ENCODE measurements at regions not wholly inside any gene's neighbourhood (a gene's known extent, or its start where the extent isn't known, plus 50 kb on each side); places are given as distances from the start of the nearest gene placed in this dataset.

DNA sequence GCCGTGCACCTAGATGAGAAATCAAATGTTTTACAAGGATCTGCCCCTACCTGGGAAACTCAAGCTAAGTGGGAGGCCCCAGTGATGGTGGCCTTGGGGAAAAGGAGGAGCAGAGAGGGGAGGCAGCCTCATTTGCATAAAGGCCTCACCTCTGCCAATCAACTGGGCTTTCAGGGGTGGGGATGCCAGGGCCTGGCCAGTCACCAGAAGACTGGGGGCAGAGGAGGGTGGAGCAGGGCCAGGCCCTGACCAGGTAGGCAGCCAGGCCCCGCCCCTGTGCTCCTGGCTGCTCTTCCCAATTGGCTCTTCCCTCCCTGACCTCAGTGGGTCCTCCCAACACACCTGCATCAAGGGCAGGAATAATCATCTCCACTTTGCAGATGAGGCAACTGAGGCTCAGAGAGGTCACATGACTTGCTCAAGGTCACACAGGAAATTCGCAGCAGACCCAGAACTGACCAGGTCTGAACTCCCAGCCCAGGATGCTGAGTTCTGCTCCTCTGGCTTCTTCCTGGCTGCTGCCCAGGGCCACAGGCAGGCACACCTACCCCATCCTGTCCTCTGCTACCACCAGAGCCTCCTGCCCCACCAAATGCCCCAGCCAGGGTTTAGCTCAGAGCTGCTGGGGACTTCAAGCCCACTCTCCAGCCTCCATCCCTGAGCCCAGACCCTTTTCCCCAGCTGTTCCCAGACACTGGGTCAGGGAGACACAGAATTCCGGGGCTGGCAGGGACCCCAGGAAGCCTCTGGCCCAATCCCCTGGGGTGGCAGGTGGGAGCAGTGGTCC lies 677.9 kb downstream of the MATN1 start:
- Mint-ChIP-seq H3K9me3 (ENCODE audit: unreplicated experiment) (peaks cover 14% of the 10 kb centered on the region), H3K36me3 (ENCODE audit: low read depth, unreplicated experiment) (peaks cover 5% of the 10 kb centered on the region), H3K4me1 (ENCODE audit: unreplicated experiment) (no peaks in the 10 kb centered on the region), H3K4me3 (ENCODE audit: unreplicated experiment) (no peak overlapping the region), H3K27ac (ENCODE audit: unreplicated experiment) (no peak overlapping the region), H3K27me3 (ENCODE audit: unreplicated experiment) (peaks cover 13% of the 10 kb centered on the region)
- DNase-seq (ENCODE audit: low spot score) = no peak
- TF ChIP-seq, protein P1, sequence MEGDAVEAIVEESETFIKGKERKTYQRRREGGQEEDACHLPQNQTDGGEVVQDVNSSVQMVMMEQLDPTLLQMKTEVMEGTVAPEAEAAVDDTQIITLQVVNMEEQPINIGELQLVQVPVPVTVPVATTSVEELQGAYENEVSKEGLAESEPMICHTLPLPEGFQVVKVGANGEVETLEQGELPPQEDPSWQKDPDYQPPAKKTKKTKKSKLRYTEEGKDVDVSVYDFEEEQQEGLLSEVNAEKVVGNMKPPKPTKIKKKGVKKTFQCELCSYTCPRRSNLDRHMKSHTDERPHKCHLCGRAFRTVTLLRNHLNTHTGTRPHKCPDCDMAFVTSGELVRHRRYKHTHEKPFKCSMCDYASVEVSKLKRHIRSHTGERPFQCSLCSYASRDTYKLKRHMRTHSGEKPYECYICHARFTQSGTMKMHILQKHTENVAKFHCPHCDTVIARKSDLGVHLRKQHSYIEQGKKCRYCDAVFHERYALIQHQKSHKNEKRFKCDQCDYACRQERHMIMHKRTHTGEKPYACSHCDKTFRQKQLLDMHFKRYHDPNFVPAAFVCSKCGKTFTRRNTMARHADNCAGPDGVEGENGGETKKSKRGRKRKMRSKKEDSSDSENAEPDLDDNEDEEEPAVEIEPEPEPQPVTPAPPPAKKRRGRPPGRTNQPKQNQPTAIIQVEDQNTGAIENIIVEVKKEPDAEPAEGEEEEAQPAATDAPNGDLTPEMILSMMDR (IDR thresholded peaks at IDR 0.05; ENCODE audit: unreplicated experiment) = no peak

DNA sequence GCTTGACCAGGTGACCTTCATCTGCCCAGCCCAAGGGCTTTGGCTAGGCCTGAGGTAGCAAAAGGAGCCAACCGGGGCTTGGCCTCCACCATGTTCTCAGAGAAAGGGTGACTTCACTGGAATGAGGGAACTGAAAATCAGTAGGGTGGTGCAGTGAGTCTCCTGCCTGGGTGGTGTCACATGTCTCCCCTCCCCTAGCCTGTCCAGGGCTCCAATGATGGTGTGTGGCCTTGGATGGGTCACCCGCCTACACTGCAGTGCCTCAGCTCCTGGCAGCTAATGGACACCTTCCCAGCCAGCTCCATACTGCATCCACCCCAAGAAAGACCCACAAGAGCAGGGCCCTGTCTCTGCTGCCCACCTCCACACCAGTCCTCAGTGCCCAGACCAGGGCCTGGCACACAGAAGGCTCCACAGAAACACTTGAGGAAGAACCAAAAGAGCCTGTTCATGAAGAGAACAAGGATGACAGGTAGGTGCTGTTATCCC lies 678.7 kb downstream of the MATN1 start:
- no peak overlapping the region for H3K4me3 Mint-ChIP-seq (ENCODE audit: unreplicated experiment)
- no peaks in the 10 kb centered on the region for H3K4me1 Mint-ChIP-seq (ENCODE audit: unreplicated experiment)
- TF ChIP-seq, protein P1 (IDR thresholded peaks at IDR 0.05; ENCODE audit: unreplicated experiment) = no peak
- DNase-seq (ENCODE audit: low spot score) = no peak
- no peak overlapping the region for H3K27ac Mint-ChIP-seq (ENCODE audit: unreplicated experiment)
- H3K9me3 Mint-ChIP-seq (ENCODE audit: unreplicated experiment) = peaks cover 19% of the 10 kb centered on the region
- H3K27me3 Mint-ChIP-seq (ENCODE audit: unreplicated experiment) = peaks cover 13% of the 10 kb centered on the region
- H3K36me3 Mint-ChIP-seq (ENCODE audit: low read depth, unreplicated experiment) = peaks cover 6% of the 10 kb centered on the region

DNA sequence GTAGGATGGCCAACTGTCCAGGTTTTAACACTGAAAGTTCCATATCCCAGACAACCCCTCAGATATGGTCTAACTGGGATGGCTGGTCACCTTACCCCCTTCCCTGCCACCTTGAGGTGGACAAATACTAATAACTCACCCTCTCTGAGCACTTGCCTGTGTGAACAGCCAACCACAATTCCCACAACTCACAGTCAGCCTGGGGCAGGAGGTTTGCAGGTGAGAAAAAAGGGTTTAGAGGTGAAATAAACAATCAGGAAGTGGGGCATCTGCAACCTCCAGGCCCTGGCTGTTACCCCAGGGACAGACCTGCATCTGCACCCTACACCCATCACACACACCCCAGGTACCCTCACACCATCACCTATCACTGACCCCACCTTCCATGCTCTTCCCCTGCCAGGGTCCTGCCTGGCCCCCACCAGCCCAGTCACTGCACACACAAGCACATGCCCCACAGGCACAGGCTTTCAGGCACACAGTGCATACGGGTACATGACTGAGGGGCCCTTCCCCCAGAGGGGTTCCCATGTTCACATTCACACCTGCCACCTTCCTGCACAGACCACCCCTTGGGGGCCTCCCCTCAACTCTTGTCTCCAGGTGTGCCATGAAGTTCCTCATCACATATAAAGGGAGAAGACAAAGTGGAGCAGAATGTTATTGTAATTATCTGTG lies 679.5 kb downstream of the MATN1 start:
- DNase-seq (ENCODE audit: low spot score) = no peak
- Mint-ChIP-seq H3K9me3 (ENCODE audit: unreplicated experiment) (peaks cover 22% of the 10 kb centered on the region), H3K27ac (ENCODE audit: unreplicated experiment) (no peak overlapping the region), H3K36me3 (ENCODE audit: low read depth, unreplicated experiment) (peaks cover 8% of the 10 kb centered on the region), H3K4me1 (ENCODE audit: unreplicated experiment) (no peaks in the 10 kb centered on the region), H3K27me3 (ENCODE audit: unreplicated experiment) (peaks cover 13% of the 10 kb centered on the region), H3K4me3 (ENCODE audit: unreplicated experiment) (no peak overlapping the region)
- TF ChIP-seq, protein P1 (IDR thresholded peaks at IDR 0.05; ENCODE audit: unreplicated experiment) = no peak

DNA sequence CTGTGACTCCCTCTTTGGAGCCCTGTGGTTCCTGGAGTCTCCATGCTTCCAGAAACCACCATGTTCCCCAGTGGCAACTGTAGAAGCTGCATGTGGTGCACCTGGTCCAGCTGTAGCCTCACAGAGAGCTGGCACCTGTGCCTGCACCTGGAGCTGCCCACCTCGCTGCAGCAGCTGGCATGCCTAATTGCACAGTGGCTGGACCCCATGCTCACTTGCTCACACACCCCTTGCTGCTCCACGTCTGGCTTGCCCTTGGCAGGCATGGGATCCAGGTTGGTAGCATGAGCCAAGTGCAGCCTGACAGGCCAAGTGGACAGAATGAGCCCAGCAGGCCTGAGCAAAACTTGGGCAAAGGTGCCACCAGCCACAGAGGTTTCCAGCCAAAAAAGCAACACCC lies 680.1 kb downstream of the MATN1 start:
- Mint-ChIP-seq H3K4me1 (ENCODE audit: unreplicated experiment) (no peaks in the 10 kb centered on the region), H3K27me3 (ENCODE audit: unreplicated experiment) (peaks cover 11% of the 10 kb centered on the region), H3K4me3 (ENCODE audit: unreplicated experiment) (no peak overlapping the region), H3K36me3 (ENCODE audit: low read depth, unreplicated experiment) (peaks cover 8% of the 10 kb centered on the region), H3K27ac (ENCODE audit: unreplicated experiment) (no peak overlapping the region), H3K9me3 (ENCODE audit: unreplicated experiment) (peaks cover 22% of the 10 kb centered on the region)
- DNase-seq (ENCODE audit: low spot score) = no peak
- TF ChIP-seq, protein P1 (IDR thresholded peaks at IDR 0.05; ENCODE audit: unreplicated experiment) = no peak

All from endothelial cell (in vitro differentiated cells).